Kidney tubule cell (primary cell): ENCODE measurements at regions not wholly inside any gene's neighbourhood (a gene's known extent, or its start where the extent isn't known, plus 50 kb on each side); places are given as distances from the start of the nearest gene placed in this dataset.
"Not testable (repeated sequence)": the region's sequence is repeated elsewhere in the genome, so short reads cannot be mapped to it uniquely, and the experiment has no call there.

Experiments
- DNase-seq: peaks from one replicate; pipeline ENCODE4 v3.0.0-alpha.2; 2018; ENCODE audit warnings: low spot score

GRCh38 chr13:99700468-99700867, 199.2 kb downstream of the TM9SF2 start:
- no peak for DNase-seq

- DNase-seq, result no peak
Observed at GRCh38 chr13:99698816-99699099, 197.5 kb downstream of the TM9SF2 start.

GRCh38 chr13:99698010-99698815, 196.9 kb downstream of the TM9SF2 start:
- no peak for DNase-seq

GRCh38 chr13:99695857-99696256, 194.6 kb downstream of the TM9SF2 start:
- DNase-seq, result no peak

GRCh38 chr13:99693852-99694611, 192.8 kb downstream of the TM9SF2 start:
- no peak for DNase-seq

GRCh38 chr13:99693351-99693750, 192.1 kb downstream of the TM9SF2 start:
- no peak for DNase-seq

- DNase-seq, result no peak
Observed at GRCh38 chr13:99692854-99693253, 191.6 kb downstream of the TM9SF2 start.

- DNase-seq, result no peak
Observed at GRCh38 chr13:99691552-99691951, 190.3 kb downstream of the TM9SF2 start.

GRCh38 chr13:99690426-99691174, 189.3 kb downstream of the TM9SF2 start:
- no peak for DNase-seq

- peak; percentile 14 for DNase-seq
Observed at GRCh38 chr13:99689955-99690354, 188.7 kb downstream of the TM9SF2 start.

- DNase-seq, result no peak
Observed at GRCh38 chr13:99688776-99689175, 187.5 kb downstream of the TM9SF2 start.

GRCh38 chr13:99687723-99688397, 186.6 kb downstream of the TM9SF2 start:
- DNase-seq, result peak; percentile 58

- no peak for DNase-seq
Observed at GRCh38 chr13:99686944-99687411, 185.7 kb downstream of the TM9SF2 start.

- DNase-seq, result peak; percentile 24
Observed at GRCh38 chr13:99686157-99686572, 184.9 kb downstream of the TM9SF2 start.

GRCh38 chr13:99681695-99682094, 180.4 kb downstream of the TM9SF2 start:
- DNase-seq, result no peak

GRCh38 chr13:99677116-99677951, 176.1 kb downstream of the TM9SF2 start:
- DNase-seq, result no peak

- no peak for DNase-seq
Observed at GRCh38 chr13:99671746-99672145, 170.5 kb downstream of the TM9SF2 start.

GRCh38 chr13:99669096-99669495, 167.8 kb downstream of the TM9SF2 start:
- DNase-seq, result not testable (repeated sequence)

GRCh38 chr13:99666146-99666805, 165.0 kb downstream of the TM9SF2 start:
- DNase-seq, result peak; percentile 20

- no peak for DNase-seq
Observed at GRCh38 chr13:99665711-99666110, 164.4 kb downstream of the TM9SF2 start.

GRCh38 chr13:99663908-99664307, 162.6 kb downstream of the TM9SF2 start:
- no peak for DNase-seq
